ENCODE measurements at regions not wholly inside any gene's neighbourhood (a gene's known extent, or its start where the extent isn't known, plus 50 kb on each side); places are given as distances from the start of the nearest gene placed in this dataset.

DNA sequence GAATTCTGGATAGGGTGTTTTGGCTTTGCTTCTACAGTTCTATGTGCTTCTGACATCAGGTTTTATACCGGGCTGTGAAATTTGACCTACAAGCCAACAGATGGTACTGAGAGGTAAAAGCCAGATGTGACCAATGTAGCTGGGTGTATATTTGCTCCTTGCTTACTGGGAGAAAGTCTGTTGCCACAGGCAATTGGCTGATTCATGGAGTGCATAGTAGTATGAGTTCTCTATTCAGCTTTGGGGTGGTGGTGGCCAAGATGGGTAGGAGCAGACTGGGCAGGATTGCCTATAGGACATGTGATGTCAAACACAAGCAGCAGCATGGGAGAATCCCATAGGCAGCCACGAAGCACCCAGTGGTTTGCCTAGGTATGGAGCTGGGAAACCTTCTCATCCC, 1827.0 kb downstream of the C4orf33 start:
- TF ChIP-seq, protein P1, sequence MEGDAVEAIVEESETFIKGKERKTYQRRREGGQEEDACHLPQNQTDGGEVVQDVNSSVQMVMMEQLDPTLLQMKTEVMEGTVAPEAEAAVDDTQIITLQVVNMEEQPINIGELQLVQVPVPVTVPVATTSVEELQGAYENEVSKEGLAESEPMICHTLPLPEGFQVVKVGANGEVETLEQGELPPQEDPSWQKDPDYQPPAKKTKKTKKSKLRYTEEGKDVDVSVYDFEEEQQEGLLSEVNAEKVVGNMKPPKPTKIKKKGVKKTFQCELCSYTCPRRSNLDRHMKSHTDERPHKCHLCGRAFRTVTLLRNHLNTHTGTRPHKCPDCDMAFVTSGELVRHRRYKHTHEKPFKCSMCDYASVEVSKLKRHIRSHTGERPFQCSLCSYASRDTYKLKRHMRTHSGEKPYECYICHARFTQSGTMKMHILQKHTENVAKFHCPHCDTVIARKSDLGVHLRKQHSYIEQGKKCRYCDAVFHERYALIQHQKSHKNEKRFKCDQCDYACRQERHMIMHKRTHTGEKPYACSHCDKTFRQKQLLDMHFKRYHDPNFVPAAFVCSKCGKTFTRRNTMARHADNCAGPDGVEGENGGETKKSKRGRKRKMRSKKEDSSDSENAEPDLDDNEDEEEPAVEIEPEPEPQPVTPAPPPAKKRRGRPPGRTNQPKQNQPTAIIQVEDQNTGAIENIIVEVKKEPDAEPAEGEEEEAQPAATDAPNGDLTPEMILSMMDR (IDR thresholded peaks at IDR 0.05; ENCODE audit: poor library complexity, severe bottlenecking), result no peak
- no peak for TF ChIP-seq EZH2 (IDR thresholded peaks at IDR 0.05; ENCODE audit: borderline replicate concordance, insufficient read depth, low read length, poor library complexity, severe bottlenecking)
- TF ChIP-seq, protein P2, sequence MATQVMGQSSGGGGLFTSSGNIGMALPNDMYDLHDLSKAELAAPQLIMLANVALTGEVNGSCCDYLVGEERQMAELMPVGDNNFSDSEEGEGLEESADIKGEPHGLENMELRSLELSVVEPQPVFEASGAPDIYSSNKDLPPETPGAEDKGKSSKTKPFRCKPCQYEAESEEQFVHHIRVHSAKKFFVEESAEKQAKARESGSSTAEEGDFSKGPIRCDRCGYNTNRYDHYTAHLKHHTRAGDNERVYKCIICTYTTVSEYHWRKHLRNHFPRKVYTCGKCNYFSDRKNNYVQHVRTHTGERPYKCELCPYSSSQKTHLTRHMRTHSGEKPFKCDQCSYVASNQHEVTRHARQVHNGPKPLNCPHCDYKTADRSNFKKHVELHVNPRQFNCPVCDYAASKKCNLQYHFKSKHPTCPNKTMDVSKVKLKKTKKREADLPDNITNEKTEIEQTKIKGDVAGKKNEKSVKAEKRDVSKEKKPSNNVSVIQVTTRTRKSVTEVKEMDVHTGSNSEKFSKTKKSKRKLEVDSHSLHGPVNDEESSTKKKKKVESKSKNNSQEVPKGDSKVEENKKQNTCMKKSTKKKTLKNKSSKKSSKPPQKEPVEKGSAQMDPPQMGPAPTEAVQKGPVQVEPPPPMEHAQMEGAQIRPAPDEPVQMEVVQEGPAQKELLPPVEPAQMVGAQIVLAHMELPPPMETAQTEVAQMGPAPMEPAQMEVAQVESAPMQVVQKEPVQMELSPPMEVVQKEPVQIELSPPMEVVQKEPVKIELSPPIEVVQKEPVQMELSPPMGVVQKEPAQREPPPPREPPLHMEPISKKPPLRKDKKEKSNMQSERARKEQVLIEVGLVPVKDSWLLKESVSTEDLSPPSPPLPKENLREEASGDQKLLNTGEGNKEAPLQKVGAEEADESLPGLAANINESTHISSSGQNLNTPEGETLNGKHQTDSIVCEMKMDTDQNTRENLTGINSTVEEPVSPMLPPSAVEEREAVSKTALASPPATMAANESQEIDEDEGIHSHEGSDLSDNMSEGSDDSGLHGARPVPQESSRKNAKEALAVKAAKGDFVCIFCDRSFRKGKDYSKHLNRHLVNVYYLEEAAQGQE (IDR thresholded peaks at IDR 0.05; ENCODE audit: borderline replicate concordance), result no peak
- no peak for TF ChIP-seq RAD21 (conservative IDR thresholded peaks at IDR 0.05)
- no peak for TF ChIP-seq EP300 (conservative IDR thresholded peaks at IDR 0.05; ENCODE audit: poor library complexity, severe bottlenecking)
- no peak for TF ChIP-seq POLR2AphosphoS5 (IDR thresholded peaks at IDR 0.05)

Measured in neural cell (in vitro differentiated cells).